ENCODE measurements at regions not wholly inside any gene's neighbourhood (a gene's known extent, or its start where the extent isn't known, plus 50 kb on each side); places are given as distances from the start of the nearest gene placed in this dataset.

GRCh38 chr6:134637282-134637681, 312.6 kb downstream of the ALDH8A1 start:
- TF ChIP-seq, protein P1, sequence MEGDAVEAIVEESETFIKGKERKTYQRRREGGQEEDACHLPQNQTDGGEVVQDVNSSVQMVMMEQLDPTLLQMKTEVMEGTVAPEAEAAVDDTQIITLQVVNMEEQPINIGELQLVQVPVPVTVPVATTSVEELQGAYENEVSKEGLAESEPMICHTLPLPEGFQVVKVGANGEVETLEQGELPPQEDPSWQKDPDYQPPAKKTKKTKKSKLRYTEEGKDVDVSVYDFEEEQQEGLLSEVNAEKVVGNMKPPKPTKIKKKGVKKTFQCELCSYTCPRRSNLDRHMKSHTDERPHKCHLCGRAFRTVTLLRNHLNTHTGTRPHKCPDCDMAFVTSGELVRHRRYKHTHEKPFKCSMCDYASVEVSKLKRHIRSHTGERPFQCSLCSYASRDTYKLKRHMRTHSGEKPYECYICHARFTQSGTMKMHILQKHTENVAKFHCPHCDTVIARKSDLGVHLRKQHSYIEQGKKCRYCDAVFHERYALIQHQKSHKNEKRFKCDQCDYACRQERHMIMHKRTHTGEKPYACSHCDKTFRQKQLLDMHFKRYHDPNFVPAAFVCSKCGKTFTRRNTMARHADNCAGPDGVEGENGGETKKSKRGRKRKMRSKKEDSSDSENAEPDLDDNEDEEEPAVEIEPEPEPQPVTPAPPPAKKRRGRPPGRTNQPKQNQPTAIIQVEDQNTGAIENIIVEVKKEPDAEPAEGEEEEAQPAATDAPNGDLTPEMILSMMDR (IDR thresholded peaks at IDR 0.05) = no peak
- no peak for TF ChIP-seq POLR2A (IDR thresholded peaks at IDR 0.05)

All from adrenal gland (tissue), 5 donors.